GM21423 (cell line): ENCODE measurements at regions not wholly inside any gene's neighbourhood (a gene's known extent, or its start where the extent isn't known, plus 50 kb on each side); places are given as distances from the start of the nearest gene placed in this dataset.
"Not testable (repeated sequence)": the region's sequence is repeated elsewhere in the genome, so short reads cannot be mapped to it uniquely, and the experiment has no call there.

Source experiments
- ATAC-seq: cut with Tn5 transposase; IDR thresholded peaks from one replicate; pipeline ENCODE4 v1.9.1; 2021; ENCODE audit warnings: mild to moderate bottlenecking, moderate library complexity; ENCODE audit not compliant: unreplicated experiment

- ATAC-seq, result no peak
Observed at GRCh38 chr7:131122394-131122793, 205.3 kb upstream of the MKLN1 start.

- ATAC-seq, result peak; percentile 90
Observed at GRCh38 chr7:131124001-131124629, 203.6 kb upstream of the MKLN1 start.

- no peak for ATAC-seq
Observed at GRCh38 chr7:131124867-131125266, 202.8 kb upstream of the MKLN1 start.

- ATAC-seq, result no peak
Observed at GRCh38 chr7:131130324-131130723, 197.4 kb upstream of the MKLN1 start.

- ATAC-seq, result no peak
Observed at GRCh38 chr7:131131012-131131745, 196.5 kb upstream of the MKLN1 start.

- no peak for ATAC-seq
Observed at GRCh38 chr7:131131746-131132431, 195.8 kb upstream of the MKLN1 start.

GRCh38 chr7:131139462-131139861, 188.2 kb upstream of the MKLN1 start:
- no peak for ATAC-seq

GRCh38 chr7:131141443-131141967, 186.2 kb upstream of the MKLN1 start:
- ATAC-seq, result no peak

GRCh38 chr7:131143869-131144268, 183.8 kb upstream of the MKLN1 start:
- ATAC-seq, result no peak

- ATAC-seq, result no peak
Observed at GRCh38 chr7:131145026-131145425, 182.7 kb upstream of the MKLN1 start.

- ATAC-seq, result no peak
Observed at GRCh38 chr7:131145770-131146169, 181.9 kb upstream of the MKLN1 start.

- ATAC-seq, result no peak
Observed at GRCh38 chr7:131147604-131148003, 180.1 kb upstream of the MKLN1 start.

- ATAC-seq, result no peak
Observed at GRCh38 chr7:131148258-131148657, 179.4 kb upstream of the MKLN1 start.

- ATAC-seq, result no peak
Observed at GRCh38 chr7:131148708-131149428, 178.8 kb upstream of the MKLN1 start.

- no peak for ATAC-seq
Observed at GRCh38 chr7:131149429-131149773, 178.3 kb upstream of the MKLN1 start.

- no peak for ATAC-seq
Observed at GRCh38 chr7:131149840-131150239, 177.8 kb upstream of the MKLN1 start.

- ATAC-seq, result no peak
Observed at GRCh38 chr7:131151034-131151433, 176.6 kb upstream of the MKLN1 start.

- no peak for ATAC-seq
Observed at GRCh38 chr7:131152766-131153165, 174.9 kb upstream of the MKLN1 start.

GRCh38 chr7:131154380-131154779, 173.3 kb upstream of the MKLN1 start:
- no peak for ATAC-seq

- ATAC-seq, result no peak
Observed at GRCh38 chr7:131157530-131158243, 170.0 kb upstream of the MKLN1 start.

GRCh38 chr7:131158244-131158636, 169.4 kb upstream of the MKLN1 start:
- ATAC-seq, result not testable (repeated sequence)
